Cardiac fibroblast (primary cell): ENCODE measurements at regions not wholly inside any gene's neighbourhood (a gene's known extent, or its start where the extent isn't known, plus 50 kb on each side); places are given as distances from the start of the nearest gene placed in this dataset.

Experiments used
- DNase-seq, 2 donors: peaks; one replicate each; pipeline versions ENCODE4 v3.0.0 to v3.0.0-alpha.2; 2010; ENCODE audit warnings: low read depth in 2 of 2
- H3K4me3 ChIP-seq, 2 donors: replicated peaks in 1 of 2; 1 replicate in 1 of 2; 2 replicates in 1 of 2; pipeline ENCODE4 v1.5.1; 2011; ENCODE audit warnings: low read depth in 2 of 2, low read length in 2 of 2, mild to moderate bottlenecking in 2 of 2, moderate library complexity in 1 of 2
- CTCF ChIP-seq: IDR thresholded peaks from one replicate; pipeline ENCODE4 v1.5.1; 2011; ENCODE audit warnings: low read depth, mild to moderate bottlenecking, low read length, inconsistent platforms

- DNase-seq, result no peak
- no peak overlapping the region for H3K4me3 ChIP-seq
- no peak for TF ChIP-seq CTCF
Observed at GRCh38 chr16:49194537-49195236, 87.0 kb downstream of the CBLN1 start.

- no peak for DNase-seq
- no peak overlapping the region for H3K4me3 ChIP-seq
- TF ChIP-seq CTCF, result no peak
Observed at GRCh38 chr16:49193596-49193995, 88.0 kb downstream of the CBLN1 start.

- H3K4me3 ChIP-seq, result no peak overlapping the region
- TF ChIP-seq CTCF, result no peak
- peak in 1 of 2 donors; percentile 9 for DNase-seq
Observed at GRCh38 chr16:49189286-49189685, 92.4 kb downstream of the CBLN1 start.

- H3K4me3 ChIP-seq, result no peak overlapping the region
- no peak for DNase-seq
- no peak for TF ChIP-seq CTCF
Observed at GRCh38 chr16:49183911-49184310, 97.7 kb downstream of the CBLN1 start.

- DNase-seq, result no peak
- no peak overlapping the region for H3K4me3 ChIP-seq
- no peak for TF ChIP-seq CTCF
Observed at GRCh38 chr16:49181791-49182518, 99.7 kb downstream of the CBLN1 start.

- no peak for TF ChIP-seq CTCF
- no peak for DNase-seq
Observed at GRCh38 chr16:49179714-49180330, 101.8 kb downstream of the CBLN1 start.

More at GRCh38 chr16:49179714-49180330, 101.8 kb downstream of the CBLN1 start:
- no peak overlapping the region for H3K4me3 ChIP-seq
